Stimulated activated CD4-positive, alpha-beta T cell treated with anti-CD3 and anti-CD28 coated beads, Interleukin-12 subunit alpha, Interleukin-12 subunit beta, amount 100 ng/mL, for 48 hours (primary cell): ENCODE measurements at regions not wholly inside any gene's neighbourhood (a gene's known extent, or its start where the extent isn't known, plus 50 kb on each side); places are given as distances from the start of the nearest gene placed in this dataset.

ENCODE experiments used
- DNase-seq, 3 donors: peaks; one replicate each; pipeline ENCODE4 v3.0.0-alpha.2; 2020; ENCODE audit warnings: low read depth in 2 of 3, low spot score in 1 of 3

DNA sequence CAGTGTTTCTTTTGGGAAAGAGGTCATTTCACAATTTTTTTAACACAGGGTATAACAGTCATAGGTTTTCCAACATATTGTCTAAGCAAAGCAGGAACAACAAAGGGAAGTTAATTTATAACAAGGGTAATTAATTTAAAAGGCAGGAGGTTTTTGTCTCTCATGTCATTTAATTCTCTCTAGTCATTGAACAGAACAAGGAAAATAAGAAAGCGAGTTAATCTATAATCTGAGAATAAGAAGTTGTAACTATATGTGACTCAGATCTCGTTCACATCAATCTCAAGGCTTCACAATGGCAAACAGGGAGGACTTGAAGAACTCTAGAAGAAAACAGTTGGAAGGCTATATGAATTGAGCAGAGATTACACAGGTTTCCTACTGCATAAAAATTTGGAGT lies 579.8 kb upstream of the CCDC54 start:
- DNase-seq = no peak

GRCh38 chr3:106805625-106806024 lies 571.6 kb upstream of the CCDC54 start:
- no peak for DNase-seq

DNA sequence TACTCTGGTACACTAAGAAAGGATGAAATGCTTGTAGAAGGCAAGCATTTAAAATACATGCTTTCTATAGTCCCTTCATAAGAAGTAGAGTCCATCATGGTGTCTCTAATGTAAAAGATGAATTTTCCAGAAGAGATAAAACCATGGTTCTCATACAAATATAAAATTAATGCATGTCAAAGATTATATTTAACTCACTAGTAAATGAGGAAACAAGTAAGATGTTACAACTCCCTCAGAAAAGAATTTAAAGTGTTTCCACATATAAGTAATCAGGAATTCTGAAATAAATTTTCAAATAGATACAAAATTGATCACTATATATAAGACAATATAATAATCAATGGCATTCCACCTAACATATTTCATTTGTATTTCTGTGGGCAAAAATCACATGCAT lies 570.3 kb upstream of the CCDC54 start:
- no peak for DNase-seq

GRCh38 chr3:106809041-106809440 lies 568.2 kb upstream of the CCDC54 start:
- DNase-seq = no peak

- DNase-seq = no peak
These were observed 567.5 kb upstream of the CCDC54 start for GRCh38 chr3:106809623-106810299.

DNA sequence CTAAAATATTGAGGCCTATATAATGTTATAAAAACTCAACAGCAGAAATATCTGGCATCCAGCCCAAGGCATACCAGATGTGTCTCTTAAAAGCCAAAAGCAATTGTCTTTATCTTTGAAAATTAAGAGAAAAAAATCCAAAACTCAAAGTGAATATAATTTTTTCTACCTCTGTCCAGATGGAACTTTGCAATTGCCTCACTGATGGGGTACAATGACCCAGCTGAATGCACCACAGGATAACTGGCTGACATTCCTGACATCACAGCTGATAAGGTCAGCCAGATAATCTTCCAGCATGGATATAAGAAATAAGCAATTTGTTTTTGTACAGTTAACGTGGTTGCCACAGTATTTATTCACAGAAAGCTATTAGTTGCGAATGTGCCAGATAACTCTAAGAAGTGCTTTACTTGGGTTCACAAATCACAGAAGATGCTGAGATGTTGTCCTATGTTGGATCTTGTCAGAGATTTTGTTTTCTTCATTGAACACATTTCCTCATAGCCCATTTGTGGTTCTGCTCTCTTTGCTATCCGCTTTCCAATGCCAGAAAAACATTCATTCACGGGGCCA lies 566.9 kb upstream of the CCDC54 start:
- DNase-seq = no peak

DNA sequence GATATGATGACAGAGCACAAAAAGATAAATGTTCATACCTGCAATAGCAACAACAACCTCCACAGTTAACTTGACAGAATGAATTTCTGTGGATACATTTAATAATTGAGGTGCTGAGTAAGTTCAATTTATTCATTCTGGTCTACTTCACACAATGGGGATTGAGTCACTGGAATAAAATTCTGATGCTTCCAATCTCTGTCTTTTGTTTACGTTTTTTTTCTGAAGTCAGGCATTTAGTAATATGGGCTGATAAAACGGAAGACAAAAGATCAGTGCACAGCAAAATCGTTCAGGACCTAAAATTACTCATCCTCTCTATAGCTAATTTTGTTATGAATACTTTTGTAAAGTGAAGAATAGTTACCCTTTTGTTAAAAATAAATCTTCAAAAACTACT lies 565.9 kb upstream of the CCDC54 start:
- DNase-seq = no peak

GRCh38 chr3:106813742-106814141 lies 563.5 kb upstream of the CCDC54 start:
- no peak for DNase-seq

GRCh38 chr3:106814231-106814630 lies 563.0 kb upstream of the CCDC54 start:
- no peak for DNase-seq

DNA sequence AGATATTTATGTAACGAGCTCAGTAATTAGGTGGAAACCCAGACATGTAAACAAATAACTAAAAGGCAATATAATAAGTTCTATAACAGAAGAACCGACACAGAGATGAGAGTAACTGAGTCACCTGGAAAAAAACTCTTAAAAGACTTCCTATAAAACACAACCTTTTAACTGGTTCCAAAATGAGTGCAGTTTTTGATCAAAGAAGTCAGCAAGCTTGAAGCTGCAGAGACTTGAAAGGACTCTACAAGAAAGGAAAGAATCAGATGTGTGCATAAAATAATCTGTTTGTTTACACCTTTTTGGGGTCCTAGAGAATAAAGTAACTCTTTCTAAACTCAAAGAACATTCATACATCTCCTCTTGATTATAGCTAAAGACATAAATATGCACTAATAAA lies 560.4 kb upstream of the CCDC54 start:
- no peak for DNase-seq

DNA sequence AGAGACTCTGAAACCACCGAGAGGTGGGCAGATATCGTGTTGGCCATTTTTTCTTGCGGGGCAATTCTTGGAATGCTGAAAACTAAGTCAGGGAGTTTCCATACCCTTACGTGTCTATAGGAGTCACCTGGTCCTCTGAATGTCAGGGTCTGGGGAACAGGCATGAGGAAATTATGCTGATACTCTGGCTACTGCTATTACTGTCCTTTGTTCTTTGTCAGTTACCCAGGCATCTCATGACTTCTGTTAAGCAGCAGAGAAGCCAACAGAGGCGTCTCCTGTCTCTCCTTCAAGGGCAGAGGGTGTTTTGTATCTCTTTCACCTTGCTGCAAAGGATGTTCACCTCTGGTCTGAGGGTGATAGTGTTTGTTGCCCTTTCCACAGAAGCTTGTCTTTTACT lies 559.5 kb upstream of the CCDC54 start:
- no peak for DNase-seq

DNA sequence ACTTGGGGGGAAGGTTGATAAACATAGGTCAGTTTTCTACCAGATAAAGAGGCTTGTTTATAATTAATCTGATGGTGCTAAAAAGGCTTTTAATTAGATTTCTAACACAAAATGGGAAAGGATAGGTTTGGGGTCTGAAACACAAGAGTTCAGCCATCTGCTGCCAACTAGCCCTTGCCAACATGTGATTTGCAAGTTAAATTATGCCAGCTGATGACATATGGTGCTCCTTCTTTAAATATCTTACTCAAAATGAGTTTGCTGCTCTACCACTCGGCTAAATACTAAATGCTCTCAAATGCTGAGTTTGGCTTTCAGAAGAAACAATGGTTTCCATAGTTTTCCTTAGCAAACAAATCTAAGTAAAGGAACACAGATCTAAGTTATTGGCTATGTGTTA lies 557.8 kb upstream of the CCDC54 start:
- DNase-seq = no peak

DNA sequence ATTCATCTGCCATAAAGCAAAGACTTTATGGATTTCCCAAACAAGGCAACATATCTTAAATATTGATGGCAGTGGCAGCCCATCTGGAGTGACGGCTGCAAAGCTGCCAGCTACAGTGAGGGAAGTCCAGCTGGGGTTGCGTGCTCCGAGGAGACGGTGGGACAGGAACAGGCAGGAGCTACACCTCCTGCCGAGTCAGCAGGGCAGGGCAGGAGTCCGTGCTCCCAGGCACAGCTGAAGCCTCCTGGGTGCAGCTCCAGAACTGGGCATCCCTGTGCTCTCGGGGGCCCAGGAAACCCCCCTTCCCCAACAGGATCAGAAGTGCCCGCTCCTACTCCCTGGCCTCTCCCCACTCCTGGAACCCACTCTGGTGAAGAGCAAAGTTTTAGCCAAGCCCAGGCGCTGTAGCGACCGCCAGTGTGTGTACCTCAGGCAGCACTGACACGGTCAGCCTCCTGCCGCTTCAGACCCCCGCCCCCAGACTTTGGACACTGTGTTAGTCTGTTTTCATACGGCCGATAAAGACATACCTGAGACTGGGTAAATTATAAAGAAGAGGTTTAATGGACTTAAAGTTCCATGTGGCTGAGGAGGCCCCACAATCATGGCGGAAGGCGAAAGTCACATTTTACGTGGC lies 556.4 kb upstream of the CCDC54 start:
- DNase-seq = no peak

DNA sequence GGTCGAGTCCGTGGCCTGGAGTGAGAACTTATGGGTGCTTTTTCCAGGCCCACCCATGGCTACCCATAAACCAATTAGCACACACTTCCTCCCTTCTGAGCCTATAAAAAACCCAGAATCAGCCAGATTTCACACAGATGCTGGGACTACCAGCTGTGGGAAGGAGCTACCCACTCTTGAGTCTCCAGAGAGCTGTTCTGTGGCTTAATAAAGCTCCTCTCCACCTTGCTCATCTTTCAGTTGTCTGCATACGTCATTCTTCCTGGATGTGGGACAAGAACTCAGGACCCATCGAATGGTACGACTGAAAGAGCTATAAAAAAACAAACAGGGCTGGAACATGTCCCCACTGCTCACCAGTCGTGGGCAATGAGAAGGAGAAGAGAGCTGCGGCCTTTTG lies 555.4 kb upstream of the CCDC54 start:
- DNase-seq = no peak

GRCh38 chr3:106822204-106822603 lies 555.0 kb upstream of the CCDC54 start:
- DNase-seq = no peak

DNA sequence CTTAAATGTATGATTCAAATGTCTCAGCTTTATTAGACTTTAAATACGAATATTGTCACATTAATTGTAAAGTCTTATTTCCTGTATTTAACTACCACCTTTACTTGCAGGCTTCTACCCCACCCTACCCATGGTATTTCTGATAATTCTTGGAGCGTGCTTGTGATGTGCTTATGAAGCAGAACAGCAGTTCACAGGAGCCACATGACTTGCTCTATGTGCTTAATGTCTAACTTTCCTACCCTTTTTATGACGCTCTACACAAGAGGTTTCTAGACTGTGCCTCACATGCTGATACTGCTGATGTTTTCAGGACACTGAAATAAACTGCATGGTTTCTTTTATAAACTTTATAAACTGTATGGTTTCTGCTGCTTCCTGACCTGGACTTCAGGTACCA lies 553.5 kb upstream of the CCDC54 start:
- DNase-seq = no peak

DNA sequence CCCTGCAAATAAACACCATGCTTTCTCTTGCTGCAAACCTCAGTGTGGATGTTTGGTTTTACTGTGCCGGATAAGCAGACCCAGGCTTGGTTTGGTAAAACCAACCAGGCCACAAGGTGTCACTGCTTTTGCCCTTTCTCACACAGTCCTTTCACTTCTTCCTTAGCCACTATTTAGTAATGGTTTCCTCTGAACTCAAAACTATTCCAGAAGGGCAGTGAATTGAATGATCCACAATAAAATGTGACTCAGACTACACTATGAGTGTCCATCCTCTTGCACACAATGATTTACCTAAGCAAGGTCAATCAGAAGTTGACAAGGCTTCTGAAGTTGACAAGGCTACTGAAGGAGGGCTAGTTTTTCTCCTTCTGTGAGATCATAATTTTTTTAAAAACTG lies 552.4 kb upstream of the CCDC54 start:
- DNase-seq = no peak

DNA sequence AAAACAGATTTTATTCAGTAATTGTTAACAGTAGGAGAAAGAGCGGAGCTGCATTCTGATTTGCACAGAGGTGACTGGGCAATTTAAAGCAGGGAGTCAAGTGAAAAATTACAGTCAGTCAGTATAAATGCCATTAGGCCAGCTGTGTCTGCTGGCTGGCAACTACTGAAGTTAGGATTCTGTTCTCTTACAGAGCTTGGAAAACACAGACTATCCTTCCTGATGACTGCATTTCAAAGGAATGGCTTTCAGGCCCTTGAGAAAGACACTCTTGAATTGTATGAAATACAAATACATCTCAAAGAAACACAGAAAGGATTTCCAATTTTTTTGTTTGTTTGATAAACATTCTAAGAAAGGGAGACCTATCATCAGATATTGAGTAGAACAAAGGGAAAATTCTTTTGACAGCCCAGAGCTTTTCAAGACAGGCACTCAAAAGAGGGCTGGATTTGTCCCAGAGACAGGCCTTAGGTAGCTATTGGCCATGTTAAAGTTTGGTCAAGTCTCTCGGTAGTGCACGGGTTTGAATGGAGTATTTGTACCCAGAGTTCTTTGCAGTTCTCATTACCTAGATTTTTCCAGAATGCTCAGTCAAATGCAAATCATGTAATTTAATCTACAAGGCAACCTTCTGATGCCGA lies 551.2 kb upstream of the CCDC54 start:
- DNase-seq = no peak

GRCh38 chr3:106826791-106827311 lies 550.4 kb upstream of the CCDC54 start:
- no peak for DNase-seq

DNA sequence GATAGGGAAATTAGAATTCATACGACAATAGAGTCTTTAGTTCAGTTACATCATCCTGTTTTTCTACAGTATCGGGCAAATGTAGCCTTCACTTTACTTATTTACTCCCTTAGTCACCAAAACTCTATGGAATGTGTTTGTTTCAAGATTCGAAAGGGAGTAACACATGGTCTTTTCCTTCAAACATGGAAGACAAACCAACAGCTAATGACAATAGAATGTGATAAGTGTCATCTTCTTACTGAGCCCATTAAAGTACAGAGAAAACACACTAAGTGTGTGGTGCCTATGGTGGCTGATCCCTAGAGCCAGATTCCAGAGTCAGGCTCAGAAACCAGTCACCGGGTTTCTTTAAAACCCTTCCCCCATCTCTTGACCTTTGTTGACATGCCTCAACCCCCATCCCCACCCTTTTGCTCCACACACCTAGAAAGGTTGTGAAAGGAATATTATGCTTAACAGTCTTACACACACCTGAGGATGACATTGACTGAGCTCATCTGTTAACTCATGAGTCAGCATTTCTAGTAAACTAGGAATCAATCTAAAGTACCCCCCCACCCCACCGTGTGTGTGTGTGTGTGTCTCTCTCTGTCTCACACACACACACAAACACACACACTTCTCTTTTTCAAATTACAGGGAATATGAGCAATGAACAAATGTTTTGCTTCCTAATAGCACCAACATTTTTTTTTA lies 549.6 kb upstream of the CCDC54 start:
- DNase-seq = no peak

DNA sequence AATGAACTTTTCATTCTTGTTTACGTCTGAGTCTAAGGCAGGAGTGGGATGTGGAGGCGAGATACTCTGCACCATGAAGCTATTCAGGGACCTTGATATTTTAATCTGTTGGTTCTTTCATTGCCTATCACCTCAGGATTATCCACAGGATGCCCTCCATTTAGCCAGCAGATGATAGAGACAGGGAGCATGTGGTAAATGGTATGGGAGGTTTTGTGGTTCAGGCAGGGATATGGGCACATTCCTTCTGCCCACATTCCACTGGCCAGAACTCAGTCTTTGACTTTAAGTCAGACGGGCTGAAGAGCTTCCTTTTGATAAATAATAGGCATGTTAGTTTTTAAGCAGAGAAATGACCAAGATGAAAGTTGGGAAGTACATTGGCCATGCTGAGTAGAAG lies 548.0 kb upstream of the CCDC54 start:
- no peak for DNase-seq

GRCh38 chr3:106830334-106830733 lies 546.9 kb upstream of the CCDC54 start:
- no peak for DNase-seq
